GM12874 (cell line): ENCODE measurements at regions not wholly inside any gene's neighbourhood (a gene's known extent, or its start where the extent isn't known, plus 50 kb on each side); places are given as distances from the start of the nearest gene placed in this dataset.

Experiments used
- CTCF ChIP-seq: IDR thresholded peaks from 2 replicates; pipeline ENCODE4 v1.5.1; 2011; ENCODE audit warnings: low read depth, mild to moderate bottlenecking, control low read depth, low read length, moderate library complexity; ENCODE audit not compliant: insufficient read depth

GRCh38 chr9:90333226-90333625 lies 309.4 kb downstream of the DIRAS2 start:
- TF ChIP-seq CTCF, result no peak

- no peak for TF ChIP-seq CTCF
These were observed 302.2 kb downstream of the DIRAS2 start for GRCh38 chr9:90340421-90340820.

GRCh38 chr9:90342607-90343006 lies 300.0 kb downstream of the DIRAS2 start:
- no peak for TF ChIP-seq CTCF

- no peak for TF ChIP-seq CTCF
These were observed 299.3 kb downstream of the DIRAS2 start for GRCh38 chr9:90343366-90343765.

GRCh38 chr9:90343991-90344390 lies 298.6 kb downstream of the DIRAS2 start:
- TF ChIP-seq CTCF, result no peak

- TF ChIP-seq CTCF, result no peak
These were observed 277.0 kb downstream of the DIRAS2 start for GRCh38 chr9:90365666-90366065.

- no peak for TF ChIP-seq CTCF
These were observed 274.4 kb downstream of the DIRAS2 start for GRCh38 chr9:90368241-90368640.

- TF ChIP-seq CTCF, result no peak
These were observed 273.7 kb downstream of the DIRAS2 start for GRCh38 chr9:90368928-90369327.
